Esophagus mucosa (tissue), 1 donor: ENCODE measurements at regions not wholly inside any gene's neighbourhood (a gene's known extent, or its start where the extent isn't known, plus 50 kb on each side); places are given as distances from the start of the nearest gene placed in this dataset.
A peak's percentile ranks its signal among the peaks of the same experiment; 100 is the strongest.

Experiments used
- ATAC-seq: fragments of 200-7000 bp; cut with Tn5 transposase; one replicate; pipeline ENCODE4 v1.9.1; 2020
- donor health status: DM: yes; HTN: yes; CAD: no.

GRCh38 chr4:16993956-16994840 lies 95.8 kb upstream of the LDB2 start:
- no peak for ATAC-seq

DNA sequence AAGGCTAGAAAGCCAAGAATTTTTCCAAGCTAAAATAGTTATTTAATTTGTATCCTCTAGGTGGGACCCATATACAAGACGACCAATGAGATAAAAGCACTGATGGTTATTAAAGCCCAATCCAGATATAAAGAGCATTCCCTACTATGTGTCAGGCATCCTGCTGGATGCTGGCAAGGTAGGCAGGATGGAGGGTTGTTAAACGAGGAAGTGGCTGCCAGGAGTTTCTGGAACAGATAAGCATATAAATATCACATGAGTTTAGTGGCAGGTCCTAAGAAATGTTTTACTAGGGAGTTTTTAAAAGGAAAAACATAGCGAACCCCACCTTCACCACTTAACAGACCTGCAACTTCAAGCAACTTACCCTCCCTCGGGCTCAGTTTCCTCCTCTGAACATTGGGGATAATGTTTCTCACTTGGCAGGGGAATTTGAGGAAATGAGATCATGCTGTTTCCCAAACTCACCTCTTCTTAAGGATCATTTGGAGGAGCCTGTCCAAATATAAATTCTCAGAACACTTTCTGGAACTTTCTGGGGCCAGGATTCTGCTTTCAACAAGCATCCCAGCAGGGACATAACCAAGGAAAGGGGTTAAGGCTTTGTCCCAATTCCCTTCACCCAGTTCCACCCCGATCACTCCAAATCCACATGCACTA lies 94.3 kb upstream of the LDB2 start:
- ATAC-seq, result no peak

GRCh38 chr4:16991450-16991849 lies 93.0 kb upstream of the LDB2 start:
- no peak for ATAC-seq

DNA sequence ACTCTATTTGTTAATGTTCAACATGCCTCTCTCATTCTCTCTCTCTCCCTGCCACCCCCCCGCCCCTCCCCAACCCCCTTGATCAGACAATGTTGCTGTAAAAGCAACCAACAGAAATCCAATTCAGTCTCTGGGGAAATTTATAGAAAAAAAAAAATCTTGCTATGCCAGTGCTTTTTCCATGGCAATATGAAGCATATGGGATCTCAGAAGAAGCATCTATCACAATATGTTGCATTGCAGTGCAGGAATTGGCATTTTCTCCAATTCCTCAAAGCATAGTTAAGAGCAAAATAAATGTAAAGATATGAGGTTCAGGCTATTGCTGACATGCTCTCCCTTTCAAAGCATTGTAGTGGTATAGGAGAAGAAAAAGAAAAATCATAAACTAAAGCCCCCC lies 90.9 kb upstream of the LDB2 start:
- ATAC-seq, result no peak

GRCh38 chr4:16988814-16989213 lies 90.4 kb upstream of the LDB2 start:
- no peak for ATAC-seq

DNA sequence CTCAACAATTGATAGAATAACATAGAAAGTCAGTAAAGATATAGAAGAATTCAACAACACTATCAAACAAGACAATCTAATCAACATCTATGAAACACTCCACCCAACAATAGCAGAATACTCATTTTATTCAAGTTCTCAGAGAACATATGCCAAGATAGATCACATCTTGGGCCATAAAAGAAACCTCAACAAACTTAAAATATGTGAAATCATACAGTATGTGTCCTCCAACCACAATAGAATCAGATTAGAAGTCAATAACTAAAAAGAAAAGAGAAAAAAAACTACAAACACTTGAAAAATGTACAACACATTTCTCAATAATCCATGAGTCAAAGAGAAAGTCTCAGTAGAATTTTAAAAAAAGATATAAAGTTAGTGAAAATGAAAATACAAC lies 78.6 kb upstream of the LDB2 start:
- no peak for ATAC-seq

- peak; percentile 93 for ATAC-seq
Measured at GRCh38 chr4:16969696-16970135, 71.3 kb upstream of the LDB2 start.

DNA sequence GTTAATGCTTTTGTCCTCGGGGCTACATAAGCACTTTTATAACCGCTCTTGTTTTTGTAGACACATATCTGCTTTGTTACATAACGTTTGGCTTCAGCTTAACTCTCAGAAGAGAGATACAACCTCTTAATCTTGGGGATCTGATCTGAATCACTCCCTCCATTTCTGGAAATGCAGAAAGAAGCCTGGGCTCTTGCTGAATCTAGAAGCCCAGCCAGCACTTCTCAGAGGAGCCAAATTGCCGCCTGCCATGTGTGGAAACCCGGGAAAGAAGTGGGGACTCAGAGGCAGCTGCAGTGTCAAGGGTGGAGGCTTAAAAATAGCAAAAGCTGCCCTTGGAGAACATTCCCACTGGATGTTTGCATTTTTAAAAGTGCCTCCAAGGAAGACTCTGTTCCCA lies 69.3 kb upstream of the LDB2 start:
- ATAC-seq, result peak; percentile 24

DNA sequence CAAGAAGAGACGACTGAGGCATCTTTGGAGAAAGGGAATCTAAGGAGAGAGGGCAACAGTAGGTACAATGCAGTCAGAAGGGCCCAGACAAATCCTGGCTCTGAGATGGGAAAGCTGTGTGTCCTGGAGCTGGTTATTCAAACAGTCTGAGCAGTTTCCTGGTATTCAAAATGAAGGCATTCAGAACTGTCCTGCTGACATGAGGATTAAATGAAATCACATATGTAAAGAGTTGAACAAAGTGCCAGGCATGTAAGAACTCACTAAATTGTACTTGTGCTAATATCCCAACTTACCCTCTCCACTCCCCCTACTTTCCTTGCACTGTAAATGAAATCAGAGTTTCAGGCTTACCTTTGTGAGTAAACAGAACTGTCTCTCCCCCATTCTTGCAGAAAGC lies 60.9 kb upstream of the LDB2 start:
- no peak for ATAC-seq

DNA sequence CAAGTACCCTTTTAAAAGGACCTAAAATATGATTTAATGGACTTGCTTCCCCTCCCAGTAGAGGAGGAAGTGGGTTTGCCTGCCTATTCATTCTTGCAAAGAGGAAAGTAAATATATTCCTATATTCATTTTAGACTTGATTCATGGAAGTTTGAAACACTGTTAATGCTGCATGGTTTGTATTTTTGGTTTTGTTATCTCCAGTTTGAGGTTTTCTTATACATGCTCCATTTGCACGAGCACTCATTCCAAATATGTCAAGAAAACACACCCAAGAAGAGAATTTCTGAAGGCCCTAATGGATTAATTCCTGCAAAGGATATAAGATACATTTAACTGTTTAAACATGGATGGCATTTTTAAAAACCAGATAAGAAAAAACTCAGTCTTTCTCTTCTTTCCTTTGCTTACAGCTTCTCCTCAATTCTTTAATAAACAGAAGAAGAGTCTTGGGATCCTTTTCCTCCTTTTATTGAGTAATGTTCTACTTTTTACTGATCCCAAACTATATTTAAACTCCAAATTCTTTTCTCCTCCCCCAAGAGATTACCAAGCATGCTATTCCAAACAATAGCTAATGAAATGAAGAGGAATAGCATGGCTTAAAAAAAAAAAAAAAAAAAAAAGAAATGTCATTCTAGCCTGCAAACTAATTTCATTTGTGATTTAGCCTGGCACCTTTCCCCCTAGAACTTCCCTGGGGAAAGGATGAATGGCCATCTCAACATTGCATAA lies 54.6 kb upstream of the LDB2 start:
- no peak for ATAC-seq

DNA sequence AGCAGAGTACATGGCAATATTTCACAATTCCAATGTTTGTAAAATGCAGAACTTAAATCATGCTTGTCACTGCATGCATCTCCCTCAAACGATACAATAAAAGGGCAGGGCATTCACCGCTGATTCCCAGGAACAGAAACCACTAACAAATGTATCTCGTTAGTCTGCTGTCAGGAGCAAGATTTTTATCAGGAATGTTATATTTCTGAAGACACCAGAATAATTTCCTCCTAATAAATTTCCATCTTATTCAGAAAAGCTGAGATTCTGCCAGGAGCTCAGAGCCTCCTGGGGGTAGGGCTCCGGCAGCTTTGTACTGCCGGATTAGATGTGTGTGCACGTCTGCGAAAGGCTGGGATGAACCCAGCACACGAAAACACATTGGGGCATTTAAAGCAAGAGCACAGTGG lies 54.0 kb upstream of the LDB2 start:
- ATAC-seq, result peak; percentile 80
